ENCODE measurements at regions not wholly inside any gene's neighbourhood (a gene's known extent, or its start where the extent isn't known, plus 50 kb on each side); places are given as distances from the start of the nearest gene placed in this dataset.

- TF ChIP-seq PRDM4 (tag by site-specific recombination; IDR thresholded peaks at IDR 0.05): no peak
- no peak for TF ChIP-seq ZBTB6 (tag by site-specific recombination; IDR thresholded peaks at IDR 0.05)
- peak; percentile 44; the same call in 1 of the 2 replicates for TF ChIP-seq PRDM6 (tag by site-specific recombination; IDR thresholded peaks at IDR 0.05)
- TF ChIP-seq ZNF692 (tag by site-specific recombination; IDR thresholded peaks at IDR 0.05): no peak
- no peak for TF ChIP-seq ZNF354C (tag by site-specific recombination; IDR thresholded peaks at IDR 0.05; ENCODE audit: borderline replicate concordance, low read depth)
- TF ChIP-seq GLI4 (tag by site-specific recombination; IDR thresholded peaks at IDR 0.05): no peak
- no peak for TF ChIP-seq CTCF (tag by site-specific recombination; IDR thresholded peaks at IDR 0.05)
- TF ChIP-seq HOXD13 (CRISPR knock-in tag; IDR thresholded peaks at IDR 0.05; ENCODE audit: borderline replicate concordance): peak; percentile 61; the same call in 1 of the 2 replicates
- no peak for TF ChIP-seq ZNF16 (tag by site-specific recombination; IDR thresholded peaks at IDR 0.05; ENCODE audit: low read depth)
- TF ChIP-seq TCF7L2 (IDR thresholded peaks at IDR 0.05; ENCODE audit: borderline replicate concordance, low read depth, low read length): no peak
- TF ChIP-seq ZNF202 (tag by site-specific recombination; IDR thresholded peaks at IDR 0.05; ENCODE audit: borderline replicate concordance): no peak
- TF ChIP-seq ZNF843 (tag by site-specific recombination; IDR thresholded peaks at IDR 0.05): no peak
- TF ChIP-seq ZSCAN4 (tag by site-specific recombination; IDR thresholded peaks at IDR 0.05): peak; percentile 26; the same call in 1 of the 2 replicates
- no peak for TF ChIP-seq ZNF830 (tag by site-specific recombination; IDR thresholded peaks at IDR 0.05; ENCODE audit: low read depth)
- no peak for TF ChIP-seq HIC1 (tag by site-specific recombination; IDR thresholded peaks at IDR 0.05)
- TF ChIP-seq WT1 (tag by site-specific recombination; IDR thresholded peaks at IDR 0.05): no peak; the same call in 1 of the 2 replicates
- TF ChIP-seq ZNF639 (tag by site-specific recombination; IDR thresholded peaks at IDR 0.05): no peak
These were observed 329.3 kb downstream of the PIK3R1 start (continued) for GRCh38 chr5:68544648-68545552.
